NCI-H748 (cell line): ENCODE measurements at regions not wholly inside any gene's neighbourhood (a gene's known extent, or its start where the extent isn't known, plus 50 kb on each side); places are given as distances from the start of the nearest gene placed in this dataset.
"Not testable (repeated sequence)": the region's sequence is repeated elsewhere in the genome, so short reads cannot be mapped to it uniquely, and the experiment has no call there.

Source experiments
- DNase-seq: peaks from one replicate; lab custom pipeline; 2025; ENCODE audit not compliant: unreplicated experiment; lab: John Stamatoyannopoulos, UW

- no peak for DNase-seq
Measured at GRCh38 chr5:78726571-78726970, 78.0 kb upstream of the LHFPL2 start.

GRCh38 chr5:78726003-78726402 lies 77.4 kb upstream of the LHFPL2 start:
- DNase-seq = no peak

DNA sequence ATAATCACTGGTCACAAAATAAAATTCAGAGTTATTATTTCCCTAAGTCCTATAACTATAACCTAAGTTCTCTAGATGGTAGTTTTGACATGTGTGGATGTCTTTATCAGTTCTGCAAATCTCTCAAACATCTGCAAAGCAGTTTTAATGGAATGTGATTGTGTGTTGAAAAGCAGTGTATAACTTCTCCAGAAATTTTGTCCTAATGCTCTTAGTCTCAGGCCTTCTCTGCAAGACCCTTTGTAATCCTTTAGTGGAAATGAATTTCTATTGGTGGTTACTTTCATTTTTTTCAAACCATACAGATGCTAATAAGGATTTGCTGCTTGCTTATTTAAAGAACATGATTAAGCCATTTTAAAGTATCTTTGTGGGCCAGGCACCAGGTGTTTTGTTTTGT lies 75.5 kb upstream of the LHFPL2 start:
- DNase-seq = no peak

DNA sequence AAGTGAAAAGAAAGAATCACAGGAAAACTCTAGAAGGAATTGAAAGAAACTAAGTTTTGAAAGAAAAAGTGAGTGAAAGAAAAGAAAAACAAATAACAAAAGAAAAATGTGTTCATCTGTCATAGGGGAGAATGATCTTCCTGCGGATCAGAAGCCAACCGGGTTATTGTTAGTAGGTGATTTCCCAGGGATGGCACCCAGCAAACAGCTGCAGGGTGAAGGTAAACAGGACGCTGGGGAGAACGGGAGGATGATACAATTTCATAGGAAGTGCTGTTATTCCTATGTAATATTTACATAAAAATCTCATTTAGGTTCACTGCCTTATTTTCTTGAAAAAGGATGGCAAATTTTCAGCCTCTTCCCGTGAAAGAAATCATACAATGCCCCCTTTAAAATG lies 72.4 kb upstream of the LHFPL2 start:
- peak; percentile 5 for DNase-seq

DNA sequence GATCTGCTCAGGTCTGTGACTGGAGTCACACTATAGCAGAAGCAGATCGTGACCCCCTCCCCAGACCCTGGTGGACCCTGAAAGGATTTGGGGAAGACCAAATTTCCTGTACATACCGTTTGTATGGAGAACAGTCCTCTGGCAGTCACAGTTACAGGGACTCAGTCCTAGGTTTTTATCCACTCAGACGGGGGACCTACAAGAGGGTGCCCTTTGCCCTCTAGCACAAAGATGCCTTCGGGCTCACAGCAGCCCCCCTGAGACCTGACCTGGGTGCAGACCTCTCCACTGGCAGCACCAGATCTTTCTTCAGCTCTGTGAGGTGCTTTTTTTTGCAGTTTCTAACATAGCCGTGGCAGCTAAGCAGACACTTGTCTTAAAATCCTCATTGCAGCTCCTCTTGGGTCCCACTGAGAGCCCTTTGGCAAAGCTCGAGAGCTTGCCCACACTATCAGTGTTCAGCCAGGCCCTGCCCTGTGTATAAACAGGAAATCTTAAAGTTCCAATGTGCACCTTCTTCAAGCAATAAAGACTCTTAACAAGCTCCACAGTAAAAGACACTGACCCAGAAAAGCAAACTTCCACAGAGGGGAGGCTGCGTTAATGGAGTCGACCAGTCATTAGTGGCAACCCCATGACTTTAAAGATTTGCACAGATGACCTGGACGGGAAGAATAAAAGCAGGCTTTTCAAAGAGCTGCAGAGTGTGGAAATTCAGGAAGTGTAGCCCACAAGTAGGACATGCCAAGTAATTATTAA lies 71.8 kb upstream of the LHFPL2 start:
- no peak for DNase-seq

- DNase-seq = no peak
Measured at GRCh38 chr5:78719504-78720219, 71.1 kb upstream of the LHFPL2 start.

- no peak for DNase-seq
Measured at GRCh38 chr5:78718824-78719223, 70.3 kb upstream of the LHFPL2 start.

DNA sequence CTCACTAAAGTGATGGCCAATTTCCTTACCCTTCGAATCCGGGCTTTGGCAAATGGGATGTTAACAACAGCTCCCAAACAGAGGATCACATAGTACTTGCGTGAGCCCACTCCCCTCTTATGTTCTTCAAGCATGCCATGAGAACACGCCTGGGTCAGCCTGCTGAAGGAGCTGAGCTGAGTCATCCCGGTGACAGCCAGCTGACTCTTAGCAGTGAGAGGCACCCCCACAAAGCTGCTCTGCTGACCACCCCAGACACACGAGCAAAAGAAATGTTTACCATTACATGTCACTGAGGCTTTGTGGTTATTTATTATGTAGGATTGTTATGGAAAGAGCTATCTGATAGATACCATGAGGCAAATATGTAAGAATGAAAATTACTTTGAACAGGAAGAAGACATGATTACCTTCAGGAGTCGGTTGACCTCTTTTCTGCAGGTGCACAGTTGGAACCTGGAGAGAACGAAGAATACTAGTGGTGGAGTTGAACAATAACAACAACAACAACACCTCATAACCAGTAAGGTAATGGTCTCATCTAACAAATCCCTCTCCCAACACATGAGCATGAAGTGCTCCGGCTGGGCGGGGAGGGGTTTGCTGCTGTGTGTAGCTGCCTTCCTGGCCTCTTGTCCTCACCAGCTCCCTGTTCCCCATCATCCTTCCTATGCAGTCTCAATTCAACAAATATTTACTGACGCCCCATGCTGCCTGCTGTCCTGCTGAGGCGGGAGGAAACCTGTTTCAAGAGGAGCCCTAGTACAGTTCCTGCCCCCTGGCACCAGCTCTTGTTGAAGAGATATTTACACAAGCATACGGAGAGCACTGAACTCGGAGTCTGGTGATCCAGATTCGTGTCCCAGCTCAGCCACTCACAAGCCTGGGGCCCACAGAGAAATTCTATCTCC lies 69.4 kb upstream of the LHFPL2 start:
- DNase-seq = no peak

DNA sequence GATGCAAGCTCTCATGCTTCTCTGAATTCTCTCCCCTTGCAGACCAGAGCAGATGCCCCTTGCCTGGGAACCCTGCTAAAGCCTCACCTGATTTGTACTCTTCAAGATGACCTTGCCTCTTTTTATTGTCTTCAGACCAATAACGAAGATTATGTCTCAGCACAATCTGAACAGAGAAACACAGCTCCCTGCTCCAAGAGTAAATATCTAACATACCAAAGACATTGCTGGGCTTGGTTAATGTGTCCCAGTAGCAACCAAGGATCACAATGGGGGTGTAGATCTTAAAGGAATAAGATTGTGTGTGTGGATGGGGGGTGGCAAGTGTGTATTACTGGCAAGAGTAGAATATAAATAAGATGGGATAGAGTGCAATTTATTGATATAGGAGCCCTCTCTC lies 67.6 kb upstream of the LHFPL2 start:
- DNase-seq = no peak

DNA sequence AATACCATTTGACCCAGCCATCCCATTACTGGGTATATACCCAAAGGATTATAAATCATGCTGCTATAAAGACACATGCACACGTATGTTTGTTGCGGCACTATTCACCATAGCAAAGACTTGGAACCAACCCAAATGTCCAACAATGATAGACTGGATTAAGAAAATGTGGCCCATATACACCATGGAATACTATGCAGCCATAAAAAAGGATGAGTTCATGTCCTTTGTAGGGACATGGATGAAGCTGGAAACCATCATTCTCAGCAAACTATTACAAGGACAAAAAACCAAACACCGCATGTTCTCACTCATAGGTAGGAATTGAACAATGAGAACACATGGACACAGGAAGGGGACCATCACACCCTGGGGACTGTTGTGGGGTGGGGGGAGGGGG lies 66.8 kb upstream of the LHFPL2 start:
- not testable (repeated sequence) for DNase-seq

DNA sequence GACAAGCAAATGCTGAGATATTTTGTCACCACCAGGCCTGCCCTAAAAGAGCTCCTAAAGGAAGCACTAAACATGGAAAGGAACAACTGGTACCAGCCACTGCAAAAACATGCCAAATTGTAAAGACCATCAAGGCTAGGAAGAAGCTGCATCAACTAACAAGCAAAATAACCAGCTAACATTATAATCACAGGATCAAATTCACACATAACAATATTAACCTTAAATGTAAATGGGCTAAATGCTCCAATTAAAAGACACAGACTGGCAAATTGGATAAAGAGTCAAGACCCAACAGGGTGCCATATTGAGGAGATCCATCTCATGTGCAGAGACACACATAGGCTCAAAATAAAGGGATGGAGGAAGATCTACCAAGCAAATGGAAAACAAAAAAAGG lies 63.1 kb upstream of the LHFPL2 start:
- DNase-seq = not testable (repeated sequence)

GRCh38 chr5:78709729-78710430 lies 61.3 kb upstream of the LHFPL2 start:
- not testable (repeated sequence) for DNase-seq

DNA sequence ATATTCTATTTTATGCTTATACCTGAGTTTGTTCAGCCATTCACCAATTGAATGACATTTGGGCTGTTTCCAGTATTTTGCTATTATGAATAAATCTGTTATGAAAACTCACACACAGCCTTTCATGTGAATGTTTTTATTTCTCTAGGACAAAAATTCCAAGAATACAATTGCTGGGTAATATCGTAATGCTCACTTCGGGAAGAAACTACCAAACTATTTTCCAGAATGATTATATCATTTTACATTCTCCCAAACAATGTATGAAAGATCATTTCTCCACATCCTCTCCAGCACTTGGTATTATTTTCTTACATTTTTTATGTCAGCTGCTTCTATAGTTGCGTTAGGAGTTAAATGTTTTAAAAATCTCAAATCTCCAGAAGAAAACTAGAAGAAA lies 58.3 kb upstream of the LHFPL2 start:
- DNase-seq = no peak

DNA sequence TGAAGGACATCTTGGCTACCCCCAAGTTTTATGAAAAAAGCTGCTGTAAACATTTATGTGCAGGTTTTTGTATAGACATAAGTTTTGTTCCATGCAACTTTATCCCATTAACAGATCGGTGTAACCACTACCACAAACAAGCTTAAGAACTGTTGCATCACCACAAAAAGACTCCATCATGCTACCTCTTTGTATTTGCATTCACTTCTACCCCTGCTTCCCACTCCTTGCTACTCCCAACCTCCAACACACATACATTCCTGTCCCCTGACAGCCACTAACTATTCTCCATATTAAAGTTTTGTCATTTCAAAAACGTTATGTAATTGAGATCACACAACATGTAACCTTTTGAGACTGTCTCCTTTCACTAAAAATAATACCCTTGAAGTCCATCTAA lies 57.8 kb upstream of the LHFPL2 start:
- no peak for DNase-seq

GRCh38 chr5:78705826-78706225 lies 57.3 kb upstream of the LHFPL2 start:
- DNase-seq = no peak

DNA sequence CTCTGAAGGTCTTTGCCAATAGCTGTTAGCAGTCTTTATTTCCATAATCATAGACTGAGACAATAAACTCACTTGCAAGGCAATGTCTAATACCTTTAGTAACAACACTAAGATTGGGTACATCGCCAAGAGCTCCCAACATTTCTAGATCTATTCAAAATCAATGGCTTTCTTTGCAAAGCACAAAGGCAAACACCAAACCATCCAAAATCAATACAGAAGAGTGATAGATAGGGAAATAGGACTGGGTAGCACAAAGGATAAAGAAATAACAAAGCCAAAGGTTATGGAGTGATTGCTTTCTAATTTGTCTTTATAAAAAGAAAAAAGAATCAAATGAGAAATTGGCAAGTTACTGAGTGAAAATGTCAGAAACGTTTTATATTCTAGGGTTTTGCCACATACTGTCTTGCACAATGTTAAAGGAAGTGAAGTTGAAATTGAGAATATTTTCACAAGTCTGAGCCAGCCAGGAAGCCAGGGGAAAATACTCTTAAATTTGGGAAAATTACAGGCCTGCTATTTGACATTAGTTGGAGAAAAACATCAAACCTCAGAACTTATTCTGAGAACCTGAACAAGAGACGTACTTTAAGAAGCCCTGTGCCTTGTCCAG lies 53.3 kb upstream of the LHFPL2 start:
- DNase-seq = no peak

DNA sequence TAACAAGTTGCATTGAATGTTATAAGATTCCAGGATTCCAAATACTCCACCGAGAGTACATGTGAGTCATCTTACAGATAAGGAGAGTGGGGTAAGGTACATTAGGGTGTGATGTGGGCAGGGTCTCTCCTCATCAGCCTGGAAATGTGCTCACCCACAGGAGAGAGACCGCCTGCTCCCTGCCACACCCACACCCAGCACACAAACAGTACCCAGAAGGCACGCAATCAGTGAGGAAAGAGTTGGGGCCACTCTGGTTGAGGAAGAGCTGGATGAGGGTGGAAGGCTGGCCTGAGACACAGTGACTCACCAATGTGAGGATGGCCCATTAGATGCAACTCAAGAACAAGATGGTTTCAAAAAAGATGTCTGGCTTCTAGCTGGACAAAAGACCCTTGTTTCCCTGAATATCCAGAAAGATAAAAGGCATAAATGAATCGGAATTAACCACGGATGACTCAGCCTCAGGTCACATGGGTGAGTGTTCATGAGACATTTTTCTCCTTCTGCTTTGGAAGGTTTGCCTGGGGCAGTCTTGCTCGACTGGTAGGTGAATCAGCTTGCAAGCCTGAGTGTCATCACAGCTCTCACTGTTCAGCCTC lies 51.1 kb upstream of the LHFPL2 start:
- DNase-seq = no peak

GRCh38 chr5:78698191-78698791 lies 49.7 kb upstream of the LHFPL2 start:
- DNase-seq = no peak
